ENCODE measurements at regions not wholly inside any gene's neighbourhood (a gene's known extent, or its start where the extent isn't known, plus 50 kb on each side); places are given as distances from the start of the nearest gene placed in this dataset.
A peak's percentile ranks its signal among the peaks of the same experiment; 100 is the strongest.
"Not testable (repeated sequence)": the region's sequence is repeated elsewhere in the genome, so short reads cannot be mapped to it uniquely, and the experiment has no call there.

DNA sequence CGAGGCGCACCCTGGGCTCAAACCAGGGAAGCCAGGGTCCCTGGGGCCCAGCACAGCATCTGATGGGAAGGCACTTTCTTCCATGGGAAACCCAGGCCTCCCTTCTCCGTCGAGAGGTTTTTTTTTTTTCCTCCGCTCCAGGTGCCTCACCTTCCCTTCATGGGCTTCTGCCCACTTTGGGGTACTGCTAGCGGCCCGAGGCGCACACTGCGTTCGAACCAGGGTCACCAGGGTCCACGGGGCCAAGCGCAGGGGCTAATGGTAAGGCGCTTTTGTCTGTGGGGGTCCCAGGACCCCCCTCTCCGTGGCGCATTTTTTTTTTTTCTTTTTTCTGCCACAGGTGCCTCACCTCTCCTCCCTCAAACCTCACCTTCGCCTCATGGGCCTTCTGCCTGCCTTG, 1571.3 kb downstream of the TSPY10 start:
- TF ChIP-seq POLR2A (IDR thresholded peaks at IDR 0.05) (no peak), CTCF (IDR thresholded peaks at IDR 0.05) (no peak)
- H3K9me3 ChIP-seq (replicated peaks in 1 of 3): no peaks in the 10 kb centered on the region
- H3K4me3 ChIP-seq: no peak overlapping the region
- 69 to 76% (median 70%) methylated on average over 7 to 16 of the region's 16 CpGs; no CpG with 5 or more reads in 1 of the 4 donors for WGBS, 4 donors
- no peak for DNase-seq
- intact Hi-C loops (cut with DNase I): no loop called here
- no peaks in the 10 kb centered on the region for H3K36me3 ChIP-seq (replicated peaks in 1 of 2)
- no peaks in the 10 kb centered on the region for H3K27me3 ChIP-seq
- H3K4me1 ChIP-seq (replicated peaks in 1 of 2): no peaks in the 10 kb centered on the region
- no peak overlapping the region for H3K27ac ChIP-seq

GRCh38 chrY:11100472-11100871, 1572.8 kb downstream of the TSPY10 start:
- H3K27ac ChIP-seq; intact Hi-C loops (cut with DNase I); H3K27me3 ChIP-seq; H3K4me3 ChIP-seq; H3K36me3 ChIP-seq (replicated peaks in 1 of 2); DNase-seq; H3K4me1 ChIP-seq (replicated peaks in 1 of 2); H3K9me3 ChIP-seq (replicated peaks in 1 of 3): not testable (repeated sequence)
- WGBS, 4 donors: 59 to 82% (median 73%) methylated on average over 5 to 19 of the region's 19 CpGs; no CpG with 5 or more reads in 1 of the 4 donors

GRCh38 chrY:11102987-11103386, 1575.3 kb downstream of the TSPY10 start:
- H3K9me3 ChIP-seq (replicated peaks in 1 of 3); H3K4me1 ChIP-seq (replicated peaks in 1 of 2); H3K27me3 ChIP-seq; H3K4me3 ChIP-seq; H3K27ac ChIP-seq; DNase-seq; intact Hi-C loops (cut with DNase I); H3K36me3 ChIP-seq (replicated peaks in 1 of 2): not testable (repeated sequence)
- 58 to 80% (median 64%) methylated on average over 10 to 26 of the region's 26 CpGs for WGBS, 4 donors

- DNase-seq; intact Hi-C loops (cut with DNase I); H3K4me3 ChIP-seq; H3K27ac ChIP-seq; H3K36me3 ChIP-seq (replicated peaks in 1 of 2); H3K27me3 ChIP-seq; H3K4me1 ChIP-seq (replicated peaks in 1 of 2); H3K9me3 ChIP-seq (replicated peaks in 1 of 3): not testable (repeated sequence)
- 54 to 76% (median 56%) methylated on average over 29 to 44 of the region's 44 CpGs for WGBS, 4 donors
Observed at GRCh38 chrY:11107127-11107918, 1579.6 kb downstream of the TSPY10 start.

GRCh38 chrY:11151724-11152123, 1549.3 kb upstream of the USP9Y start:
- H3K27ac ChIP-seq; DNase-seq; H3K27me3 ChIP-seq; H3K9me3 ChIP-seq (replicated peaks in 1 of 3); H3K4me1 ChIP-seq (replicated peaks in 1 of 2); intact Hi-C loops (cut with DNase I); H3K36me3 ChIP-seq (replicated peaks in 1 of 2); H3K4me3 ChIP-seq: not testable (repeated sequence)
- 76 to 78% methylated on average over 2 of the region's 2 CpGs; no CpG with 5 or more reads in 2 of the 4 donors for WGBS, 4 donors

DNA sequence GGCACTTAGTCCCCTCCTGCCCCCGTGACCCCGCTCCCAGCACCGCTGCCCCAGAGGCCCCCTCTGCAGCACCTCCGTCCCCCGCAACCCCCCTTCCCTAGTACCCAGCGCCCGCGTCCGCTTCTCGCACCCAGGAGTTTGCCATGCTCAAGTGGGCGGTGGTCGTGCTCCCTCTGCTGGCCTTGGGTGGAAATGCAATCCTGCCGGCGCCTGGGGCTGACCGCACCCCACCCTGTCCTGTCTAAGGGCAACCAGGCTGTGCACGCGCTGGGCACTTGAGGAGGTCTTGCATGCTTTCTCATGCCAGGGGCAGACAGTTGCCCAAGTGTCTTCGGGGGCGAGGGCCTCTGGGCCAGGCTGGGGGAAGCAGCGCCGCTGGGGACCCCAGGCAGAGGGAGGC, 1544.9 kb upstream of the USP9Y start:
- DNase-seq; H3K4me1 ChIP-seq (replicated peaks in 1 of 2); H3K4me3 ChIP-seq; H3K9me3 ChIP-seq (replicated peaks in 1 of 3); intact Hi-C loops (cut with DNase I); H3K27me3 ChIP-seq; H3K36me3 ChIP-seq (replicated peaks in 1 of 2); H3K27ac ChIP-seq: not testable (repeated sequence)
- 38% methylated on average over 21 of the region's 21 CpGs; no CpG with 5 or more reads in 3 of the 4 donors for WGBS, 4 donors

DNA sequence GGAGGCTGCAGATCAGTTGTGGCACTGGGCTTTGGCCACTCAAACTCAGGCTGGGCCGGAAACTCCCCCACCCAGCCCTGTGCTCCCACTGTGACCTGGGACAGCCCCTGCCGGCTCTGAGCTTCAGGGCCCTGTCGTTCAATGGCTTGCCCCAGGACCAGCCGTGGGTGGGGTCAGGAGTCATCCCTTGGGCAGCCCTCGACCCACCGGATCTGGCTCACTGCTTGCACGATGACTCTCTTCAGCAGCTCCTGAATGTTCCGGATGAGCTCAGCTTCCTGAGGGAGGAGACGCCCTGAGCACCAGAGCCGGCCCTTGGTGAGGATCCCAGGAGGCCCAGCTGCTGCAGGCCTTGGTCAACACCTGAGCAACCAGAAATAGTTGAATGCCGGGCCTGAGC, 1544.2 kb upstream of the USP9Y start:
- H3K27ac ChIP-seq; H3K36me3 ChIP-seq (replicated peaks in 1 of 2); H3K9me3 ChIP-seq (replicated peaks in 1 of 3); DNase-seq; H3K4me3 ChIP-seq; H3K4me1 ChIP-seq (replicated peaks in 1 of 2); intact Hi-C loops (cut with DNase I); H3K27me3 ChIP-seq: not testable (repeated sequence)
- 77% methylated on average over 10 of the region's 11 CpGs; no CpG with 5 or more reads in 3 of the 4 donors for WGBS, 4 donors

DNA sequence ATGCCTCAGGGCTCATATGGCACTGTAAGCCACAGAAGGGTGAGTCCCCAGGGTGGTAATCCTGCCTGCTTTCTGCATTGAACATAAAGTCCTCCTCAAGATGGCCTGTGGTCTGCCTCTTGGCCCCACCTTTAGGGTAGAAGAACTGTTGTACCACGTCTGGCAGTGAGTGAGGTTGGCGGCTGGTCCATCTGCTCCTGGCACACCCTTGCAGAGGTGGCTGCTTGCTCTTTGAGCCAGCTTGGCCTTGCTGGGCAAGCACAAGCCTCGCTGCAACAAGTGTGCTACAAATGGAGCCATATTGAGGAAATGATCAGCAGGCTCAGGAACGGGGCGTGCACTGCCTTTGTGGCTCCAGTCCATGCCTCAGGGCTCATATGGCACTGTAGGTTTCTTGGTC, 1524.0 kb upstream of the USP9Y start:
- H3K36me3 ChIP-seq (replicated peaks in 1 of 2); DNase-seq; H3K27me3 ChIP-seq; intact Hi-C loops (cut with DNase I); H3K9me3 ChIP-seq (replicated peaks in 1 of 3); H3K27ac ChIP-seq; H3K4me1 ChIP-seq (replicated peaks in 1 of 2); H3K4me3 ChIP-seq: not testable (repeated sequence)
- 85 to 100% (median 85%) methylated on average over 1 to 5 of the region's 5 CpGs; no CpG with 5 or more reads in 1 of the 4 donors for WGBS, 4 donors

- H3K27ac ChIP-seq; H3K4me3 ChIP-seq; H3K4me1 ChIP-seq (replicated peaks in 1 of 2); H3K27me3 ChIP-seq; H3K36me3 ChIP-seq (replicated peaks in 1 of 2); DNase-seq; intact Hi-C loops (cut with DNase I); H3K9me3 ChIP-seq (replicated peaks in 1 of 3): not testable (repeated sequence)
- 59 to 60% methylated on average over 4 to 6 of the region's 6 CpGs; no CpG with 5 or more reads in 2 of the 4 donors for WGBS, 4 donors
Observed at GRCh38 chrY:11201133-11201532, 1499.9 kb upstream of the USP9Y start.

GRCh38 chrY:11214851-11215250, 1486.2 kb upstream of the USP9Y start:
- H3K27me3 ChIP-seq; H3K4me3 ChIP-seq; H3K36me3 ChIP-seq (replicated peaks in 1 of 2); H3K27ac ChIP-seq; H3K9me3 ChIP-seq (replicated peaks in 1 of 3); intact Hi-C loops (cut with DNase I); H3K4me1 ChIP-seq (replicated peaks in 1 of 2): not testable (repeated sequence)
- DNase-seq: peak in 2 of 7 donors; percentile 6 to 74
- 45 to 50% (median 50%) methylated on average over 4 to 20 of the region's 20 CpGs; no CpG with 5 or more reads in 1 of the 4 donors for WGBS, 4 donors

Measured in adrenal gland (tissue), 9 donors.